Right hindlimb (tissue), 1 donor: ENCODE measurements at regions not wholly inside any gene's neighbourhood (a gene's known extent, or its start where the extent isn't known, plus 50 kb on each side); places are given as distances from the start of the nearest gene placed in this dataset.
"Not testable (repeated sequence)": the region's sequence is repeated elsewhere in the genome, so short reads cannot be mapped to it uniquely, and the experiment has no call there.

Experiments used
- DNase-seq: peaks from one replicate; pipeline ENCODE4 v3.0.0-alpha.2; 2018

GRCh38 chr3:115204475-115204874 lies 57.4 kb upstream of the ZBTB20 start:
- DNase-seq = no peak

GRCh38 chr3:115208066-115208750 lies 61.1 kb upstream of the ZBTB20 start:
- no peak for DNase-seq

DNA sequence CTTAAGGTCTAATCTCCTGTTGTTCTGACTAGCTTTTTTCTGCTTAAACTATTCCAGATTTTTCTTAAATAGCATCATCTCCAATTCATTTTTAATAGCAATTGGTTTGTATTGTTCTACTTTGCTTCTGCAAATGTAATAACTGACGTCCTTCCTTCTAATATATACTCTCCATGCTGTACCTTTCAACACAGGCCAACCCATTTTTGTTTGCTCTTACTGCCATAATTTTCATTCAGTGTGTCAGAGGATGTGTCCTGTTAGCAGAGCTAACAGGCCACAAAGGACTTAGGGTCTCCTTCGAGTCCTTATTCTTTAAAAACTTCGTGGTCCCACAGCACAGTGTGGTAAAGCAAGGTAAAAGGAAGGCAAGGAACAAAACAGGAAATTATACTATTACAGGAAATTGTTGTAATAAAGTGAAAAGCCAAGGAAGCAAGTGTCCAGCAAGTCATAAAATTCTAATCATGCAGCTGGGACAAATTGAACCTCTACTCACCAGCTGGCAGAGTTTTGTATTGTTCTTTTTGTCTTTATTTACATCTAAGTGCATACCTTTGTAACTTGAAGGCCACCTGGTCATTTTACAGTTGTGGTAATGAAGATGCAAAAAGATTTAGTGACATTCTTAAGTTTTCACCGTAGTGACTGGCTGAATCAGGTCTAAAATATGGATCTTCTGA lies 64.9 kb upstream of the ZBTB20 start:
- no peak for DNase-seq

- no peak for DNase-seq
Observed at GRCh38 chr3:115212615-115213014, 65.5 kb upstream of the ZBTB20 start.

DNA sequence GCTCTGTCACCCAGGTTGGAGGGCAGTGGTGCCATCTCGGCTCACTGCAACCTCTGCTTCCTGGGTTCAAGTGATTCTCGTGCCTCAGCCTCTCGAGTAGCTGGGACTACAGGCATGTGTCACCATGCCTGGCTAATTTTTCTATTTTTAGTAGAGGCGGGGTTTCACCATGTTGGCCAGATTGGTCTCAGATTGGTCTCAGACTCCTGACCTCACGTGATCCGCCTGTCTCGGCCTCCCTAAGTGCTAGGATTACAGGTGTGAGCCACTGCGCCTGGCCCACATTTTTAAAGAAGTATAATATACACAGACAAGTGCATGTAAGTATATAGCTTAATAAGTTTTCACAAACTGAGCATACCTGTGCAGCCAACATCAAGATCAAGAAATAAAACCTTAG lies 66.0 kb upstream of the ZBTB20 start:
- not testable (repeated sequence) for DNase-seq

GRCh38 chr3:115217292-115217677 lies 70.2 kb upstream of the ZBTB20 start:
- no peak for DNase-seq

- peak; percentile 43 for DNase-seq
Observed at GRCh38 chr3:115217678-115218451, 70.8 kb upstream of the ZBTB20 start.

- DNase-seq = no peak
Observed at GRCh38 chr3:115218859-115219258, 71.8 kb upstream of the ZBTB20 start.

- DNase-seq = no peak
Observed at GRCh38 chr3:115224687-115225086, 77.6 kb upstream of the ZBTB20 start.

GRCh38 chr3:115226844-115227445 lies 79.9 kb upstream of the ZBTB20 start:
- DNase-seq = no peak

DNA sequence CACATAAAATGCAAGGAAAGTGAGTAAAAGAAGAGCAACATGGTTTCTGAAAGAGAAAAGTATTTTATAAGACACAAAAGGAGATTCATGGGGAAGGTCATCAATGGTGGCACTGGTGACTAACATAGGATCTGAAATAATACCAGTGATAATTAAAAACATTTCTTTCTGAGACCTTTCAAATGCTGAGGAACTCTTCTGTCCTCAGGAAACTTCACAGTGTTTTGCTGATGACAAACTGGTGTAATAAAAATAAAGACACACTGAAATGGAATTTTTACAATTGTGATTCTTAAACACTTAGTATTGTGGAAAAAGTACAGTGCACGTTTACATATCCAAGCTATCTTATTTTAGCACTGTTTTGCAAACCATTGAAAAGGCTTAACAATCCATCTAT lies 80.4 kb upstream of the ZBTB20 start:
- DNase-seq = no peak

DNA sequence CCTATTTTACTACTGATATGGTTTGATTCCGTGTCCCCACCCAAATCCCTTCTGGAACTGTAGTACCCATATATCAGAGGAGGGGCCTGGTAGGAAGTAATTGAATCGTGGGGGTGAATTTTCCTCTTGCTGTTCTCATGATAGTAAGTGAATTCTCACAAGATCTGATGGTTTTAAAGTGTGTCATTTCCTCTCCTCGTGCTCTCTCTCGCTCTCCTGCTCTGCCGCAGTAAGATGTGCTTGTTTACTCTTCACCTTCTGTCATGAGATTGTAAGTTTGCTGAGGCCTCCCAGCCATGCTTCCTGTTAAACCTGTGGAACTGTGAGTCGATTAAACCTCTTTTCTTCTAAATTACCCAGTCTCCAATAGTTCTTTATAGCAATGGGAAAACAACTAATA lies 81.2 kb upstream of the ZBTB20 start:
- DNase-seq = no peak

DNA sequence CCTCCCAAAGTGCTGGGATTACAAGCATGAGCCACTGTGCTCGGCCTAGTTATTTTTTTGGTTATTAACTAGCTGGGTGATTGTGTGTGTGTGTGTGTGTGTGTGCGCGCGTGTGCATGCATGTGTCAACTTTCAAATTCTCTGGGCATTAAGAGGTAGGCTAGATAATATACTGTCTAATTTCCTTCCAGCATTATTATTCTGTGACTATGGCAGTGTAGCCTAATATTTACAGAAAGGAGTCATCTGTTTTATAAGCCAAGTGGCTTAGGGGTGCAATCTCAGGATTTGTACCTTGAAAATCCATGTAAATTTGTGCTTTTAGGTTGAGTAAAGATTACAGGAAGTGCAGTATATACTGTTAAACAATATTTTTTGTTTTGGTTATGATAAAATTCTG lies 85.1 kb upstream of the ZBTB20 start:
- no peak for DNase-seq

DNA sequence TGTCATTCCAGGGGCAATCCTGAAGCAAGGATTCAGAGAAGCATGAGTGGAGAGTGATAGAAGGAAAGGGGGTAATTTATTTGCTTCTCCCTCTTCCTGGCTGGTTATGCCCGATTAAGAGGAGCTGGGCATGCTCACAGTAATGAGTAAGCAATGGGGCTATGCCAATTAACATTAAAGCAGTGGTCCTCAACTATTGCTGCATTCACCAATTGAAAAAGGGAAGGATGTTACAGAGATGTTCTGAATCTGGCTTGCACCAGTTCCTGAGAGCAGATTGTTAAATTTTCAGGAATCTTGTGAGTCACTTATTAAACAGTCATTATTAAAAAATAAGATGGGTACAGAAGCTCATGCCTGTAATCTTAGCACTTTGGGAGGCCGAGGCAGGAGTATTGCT lies 85.9 kb upstream of the ZBTB20 start:
- DNase-seq = no peak

DNA sequence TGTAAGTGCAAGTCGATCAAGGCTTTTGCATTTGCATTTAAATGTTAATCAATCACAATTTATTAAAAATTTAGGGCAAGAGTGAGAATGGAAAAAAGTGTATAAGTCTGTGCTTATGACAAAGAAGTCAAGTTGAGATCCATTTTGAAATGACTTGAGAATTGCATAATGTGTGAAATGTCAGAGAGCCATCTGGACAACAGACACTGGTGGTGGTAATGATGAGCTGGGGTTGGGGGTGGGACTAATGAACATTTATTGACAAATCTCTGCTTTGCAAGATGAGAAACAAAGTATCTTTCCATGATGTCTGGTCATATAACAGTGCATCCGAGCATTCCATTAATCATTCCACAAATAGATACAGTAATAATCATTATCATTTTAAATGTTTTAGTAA lies 89.4 kb upstream of the ZBTB20 start:
- DNase-seq = no peak

GRCh38 chr3:115239717-115240116 lies 92.6 kb upstream of the ZBTB20 start:
- peak; percentile 38 for DNase-seq

GRCh38 chr3:115244350-115244749 lies 97.3 kb upstream of the ZBTB20 start:
- no peak for DNase-seq

- DNase-seq = no peak
Observed at GRCh38 chr3:115245438-115245837, 98.3 kb upstream of the ZBTB20 start.

DNA sequence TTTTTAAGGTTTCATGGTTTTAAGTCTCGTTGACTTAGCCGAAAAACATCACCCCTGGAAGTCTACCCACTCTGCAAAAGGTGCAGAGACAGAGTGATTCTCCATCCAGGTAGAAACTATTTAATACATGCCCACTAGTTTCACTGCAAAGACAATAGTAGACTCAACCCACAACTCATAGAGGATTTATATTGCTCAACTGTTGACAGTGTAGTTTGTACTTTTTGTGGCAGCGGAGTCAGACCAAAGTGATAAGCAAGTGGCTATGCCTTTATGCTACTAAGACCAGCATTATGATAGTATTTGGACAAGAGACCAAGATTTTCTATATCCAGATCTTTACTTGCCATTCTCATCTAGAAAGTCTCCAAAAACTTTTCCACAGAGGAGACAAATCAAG lies 98.8 kb upstream of the ZBTB20 start:
- DNase-seq = no peak

GRCh38 chr3:115246461-115247020 lies 99.5 kb upstream of the ZBTB20 start:
- no peak for DNase-seq

- DNase-seq = no peak
Observed at GRCh38 chr3:115248274-115248673, 101.2 kb upstream of the ZBTB20 start.

DNA sequence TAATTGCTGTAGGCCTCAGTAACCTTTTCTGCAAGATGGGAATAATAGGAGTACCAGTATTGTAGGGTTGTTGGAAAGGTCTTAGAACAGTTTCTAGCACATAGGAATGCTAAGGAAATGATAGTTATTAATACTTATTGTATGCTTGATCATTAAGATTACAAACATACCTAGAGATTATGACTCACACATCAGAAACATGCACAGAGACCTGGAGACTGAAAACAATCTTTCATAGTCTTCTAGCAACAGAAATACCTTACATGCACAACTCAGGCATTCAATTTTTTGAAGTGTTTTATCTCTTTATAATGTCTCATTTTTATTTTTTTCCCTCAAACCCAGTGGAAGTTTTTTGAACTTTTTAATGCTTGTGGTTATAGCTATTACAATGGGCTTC lies 104.4 kb upstream of the ZBTB20 start:
- no peak for DNase-seq

DNA sequence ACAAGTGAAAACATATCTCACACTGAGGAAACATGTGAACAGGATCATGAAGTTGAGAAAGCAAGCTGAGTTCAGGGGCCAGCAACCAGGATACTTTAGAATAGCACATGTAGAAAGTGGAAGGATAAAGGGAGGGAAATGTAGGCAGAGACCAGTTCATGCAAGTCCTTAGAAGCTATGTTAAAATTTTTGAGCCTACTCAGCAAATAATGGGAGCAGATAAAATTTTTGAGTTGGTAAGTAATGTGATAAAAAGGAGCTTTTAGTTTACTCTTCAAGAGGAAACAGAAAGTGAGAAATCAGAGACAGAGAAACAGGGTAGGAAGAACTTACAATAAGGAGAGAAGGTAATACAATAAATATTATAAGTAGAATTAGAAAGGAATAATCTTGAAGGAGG lies 105.6 kb upstream of the ZBTB20 start:
- DNase-seq = no peak
